ES-I3 (cell line): ENCODE measurements at regions not wholly inside any gene's neighbourhood (a gene's known extent, or its start where the extent isn't known, plus 50 kb on each side); places are given as distances from the start of the nearest gene placed in this dataset.
"Not testable (repeated sequence)": the region's sequence is repeated elsewhere in the genome, so short reads cannot be mapped to it uniquely, and the experiment has no call there.

Experiments
- H3K36me3 ChIP-seq: 2 replicates; pipeline ENCODE4 v1.6.1; 2013; ENCODE audit warnings: mild to moderate bottlenecking, low read length, control low read depth, moderate library complexity; ENCODE audit not compliant: insufficient read depth
- H3K4me1 ChIP-seq: 2 replicates; pipeline ENCODE4 v1.6.1; 2013; ENCODE audit warnings: mild to moderate bottlenecking, control low read depth, low read length; ENCODE audit not compliant: insufficient read depth
- H3K9ac ChIP-seq: 2 replicates; pipeline ENCODE4 v1.6.1; 2013; ENCODE audit warnings: low read depth, mild to moderate bottlenecking, low read length, moderate library complexity
- H3K9me3 ChIP-seq: 2 replicates; pipeline ENCODE4 v1.6.1; 2013; ENCODE audit warnings: mild to moderate bottlenecking, low read length, moderate library complexity; ENCODE audit not compliant: control insufficient read depth, insufficient read depth

DNA sequence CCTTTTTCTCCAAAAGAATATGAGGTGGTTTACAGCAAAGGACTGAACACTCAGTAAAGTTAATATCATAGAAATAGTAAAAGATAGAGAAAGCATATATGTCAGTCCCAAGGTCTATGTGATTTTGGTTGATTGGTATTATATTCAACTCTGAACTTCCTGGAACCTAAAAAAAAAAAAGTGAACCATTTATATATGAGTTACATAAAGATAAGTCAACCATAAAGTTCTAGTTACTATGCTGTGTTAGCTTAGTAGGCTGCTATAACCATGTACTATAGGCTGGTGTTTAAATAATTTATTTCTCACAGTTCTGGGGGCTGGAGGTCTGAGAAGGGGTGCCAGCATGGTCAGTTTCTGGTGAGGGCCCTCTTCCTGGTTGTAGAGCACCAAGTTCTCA is 475.6 kb downstream of the KLF12 start:
- H3K36me3 ChIP-seq, result no peaks in the 10 kb centered on the region
- no peak overlapping the region for H3K9ac ChIP-seq
- H3K4me1 ChIP-seq, result no peaks in the 10 kb centered on the region
- H3K9me3 ChIP-seq, result no peaks in the 10 kb centered on the region

DNA sequence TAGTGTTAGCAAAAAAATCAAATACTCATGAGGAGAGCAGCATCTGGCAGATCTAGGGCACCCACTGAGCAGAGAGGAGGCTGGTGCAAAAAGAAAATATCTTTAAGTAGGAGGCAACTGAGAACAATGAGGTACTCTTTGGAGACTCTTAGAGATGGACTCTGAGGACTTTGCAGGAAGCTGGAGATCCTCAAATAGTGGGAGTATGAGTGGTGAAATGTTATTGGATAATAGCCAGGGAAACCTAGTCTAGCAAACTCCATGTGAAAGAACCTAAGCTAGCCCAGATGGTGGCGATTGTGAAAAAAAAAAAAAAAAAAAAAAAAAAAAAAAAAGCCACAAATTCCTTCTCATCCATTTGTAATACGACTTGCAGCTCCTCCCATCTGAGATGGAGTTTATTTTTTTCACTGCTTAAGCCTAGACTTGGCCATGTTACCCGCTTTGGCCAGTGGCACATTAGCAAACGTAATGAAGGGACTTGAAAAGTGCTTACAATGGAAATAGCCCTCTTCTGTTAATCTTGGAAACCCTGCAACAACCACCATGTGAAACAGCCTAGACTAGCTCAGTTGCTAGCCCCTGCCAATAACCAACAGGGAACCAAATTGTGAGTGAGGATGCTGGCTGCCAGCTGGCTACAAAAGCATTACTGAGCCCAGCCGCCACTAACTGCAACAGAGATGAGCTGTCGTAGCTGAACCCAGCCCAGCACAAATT is 476.2 kb downstream of the KLF12 start:
- Histone ChIP-seq H3K9me3 (no peaks in the 10 kb centered on the region), H3K4me1 (no peaks in the 10 kb centered on the region), H3K36me3 (no peaks in the 10 kb centered on the region), H3K9ac (no peak overlapping the region)

DNA sequence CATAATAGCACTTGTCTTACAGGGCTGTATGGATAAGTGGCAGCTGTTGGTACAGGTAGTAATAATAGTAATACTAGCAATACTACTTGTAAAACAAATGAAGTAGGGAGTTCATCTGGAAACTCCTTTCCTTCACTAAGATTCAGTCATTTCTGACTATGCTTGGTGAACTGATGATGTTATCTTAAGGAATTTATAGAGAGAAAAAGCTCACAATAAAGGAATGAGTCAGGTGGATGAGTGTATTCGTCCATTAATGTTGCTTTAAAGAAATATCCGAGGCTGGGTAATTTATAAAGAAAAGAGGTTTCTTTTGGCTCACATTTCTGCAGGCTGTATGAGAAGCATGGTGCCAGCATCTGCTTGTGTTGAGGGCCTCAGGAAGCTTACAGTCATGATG is 477.3 kb downstream of the KLF12 start:
- Histone ChIP-seq H3K4me1 (no peaks in the 10 kb centered on the region), H3K36me3 (no peaks in the 10 kb centered on the region), H3K9ac (no peak overlapping the region), H3K9me3 (no peaks in the 10 kb centered on the region)

DNA sequence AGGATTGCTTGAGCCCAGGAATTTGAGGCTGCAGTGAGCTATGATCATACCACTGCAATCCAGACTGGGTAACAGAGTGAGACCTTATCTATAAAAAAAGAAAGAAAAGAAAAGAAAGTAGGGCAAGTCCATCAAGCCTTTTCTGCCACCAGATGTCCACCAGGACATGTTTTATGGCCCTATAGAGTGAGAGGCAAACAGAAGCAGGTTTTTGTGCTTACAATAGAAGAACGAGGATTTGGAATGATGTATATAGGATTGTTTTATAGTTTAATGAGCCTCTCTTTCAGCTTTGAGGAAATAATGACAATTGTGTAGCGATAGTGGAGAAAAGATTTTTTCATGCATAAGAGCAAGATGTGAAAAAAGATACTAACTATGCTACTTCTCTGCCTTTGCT is 480.5 kb downstream of the KLF12 start:
- Histone ChIP-seq H3K9ac (no peak overlapping the region), H3K9me3 (no peaks in the 10 kb centered on the region; the same call in 1 of the 2 replicates), H3K4me1 (no peaks in the 10 kb centered on the region), H3K36me3 (no peaks in the 10 kb centered on the region)

DNA sequence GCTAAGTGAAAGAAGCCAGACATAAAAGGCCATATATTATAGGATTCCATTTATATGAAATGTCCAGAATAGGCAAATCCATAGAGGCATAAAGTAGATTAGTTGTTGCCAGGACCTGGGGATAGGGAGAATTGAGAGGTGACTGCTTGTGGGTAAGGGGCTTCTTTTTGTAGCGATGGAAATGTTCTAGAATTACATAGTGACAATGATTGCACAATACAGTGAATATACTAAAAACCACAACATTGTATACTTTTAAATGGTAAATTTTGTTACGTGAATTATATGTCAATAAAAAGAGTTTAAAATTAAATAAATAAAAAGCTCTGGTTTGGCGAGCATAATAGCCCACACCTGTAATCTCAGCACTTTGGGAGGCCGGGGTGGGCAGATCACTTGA is 486.8 kb downstream of the KLF12 start:
- H3K4me1 ChIP-seq, result no peaks in the 10 kb centered on the region
- H3K36me3 ChIP-seq, result no peaks in the 10 kb centered on the region
- no peak overlapping the region for H3K9ac ChIP-seq
- H3K9me3 ChIP-seq, result no peaks in the 10 kb centered on the region; the same call in 1 of the 2 replicates

DNA sequence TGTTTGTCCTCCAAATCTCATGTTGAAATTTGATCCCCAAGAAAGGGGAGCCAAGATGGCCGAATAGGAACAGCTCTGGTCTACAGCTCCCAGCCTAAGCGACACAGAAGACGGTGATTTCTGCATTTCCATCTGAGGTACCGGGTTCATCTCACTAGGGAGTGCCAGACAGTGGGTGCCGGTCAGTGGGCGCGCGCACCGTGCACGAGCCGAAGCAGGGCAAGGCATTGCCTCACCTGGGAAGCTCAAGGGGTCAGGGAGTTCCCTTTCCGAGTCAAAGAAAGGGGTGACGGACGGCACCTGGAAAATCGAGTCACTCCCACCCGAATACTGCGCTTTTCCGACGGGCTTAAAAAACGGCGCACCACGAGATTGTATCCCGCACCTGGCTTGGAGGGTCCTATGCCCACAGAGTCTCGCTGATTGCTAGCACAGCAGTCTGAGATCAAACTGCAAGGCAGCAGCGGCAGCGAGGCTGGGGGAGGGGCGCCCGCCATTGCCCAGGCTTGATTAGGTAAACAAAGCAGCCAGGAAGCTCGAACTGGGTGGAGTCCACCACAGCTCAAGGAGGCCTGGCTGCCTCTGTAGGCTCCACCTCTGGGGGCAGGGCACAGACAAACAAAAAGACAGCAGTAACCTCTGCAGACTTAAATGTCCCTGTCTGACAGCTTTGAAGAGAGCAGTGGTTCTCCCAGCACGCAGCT is 493.6 kb downstream of the KLF12 start:
- H3K4me1 ChIP-seq, H3K36me3 ChIP-seq, H3K9me3 ChIP-seq, H3K9ac ChIP-seq: not testable (repeated sequence)

DNA sequence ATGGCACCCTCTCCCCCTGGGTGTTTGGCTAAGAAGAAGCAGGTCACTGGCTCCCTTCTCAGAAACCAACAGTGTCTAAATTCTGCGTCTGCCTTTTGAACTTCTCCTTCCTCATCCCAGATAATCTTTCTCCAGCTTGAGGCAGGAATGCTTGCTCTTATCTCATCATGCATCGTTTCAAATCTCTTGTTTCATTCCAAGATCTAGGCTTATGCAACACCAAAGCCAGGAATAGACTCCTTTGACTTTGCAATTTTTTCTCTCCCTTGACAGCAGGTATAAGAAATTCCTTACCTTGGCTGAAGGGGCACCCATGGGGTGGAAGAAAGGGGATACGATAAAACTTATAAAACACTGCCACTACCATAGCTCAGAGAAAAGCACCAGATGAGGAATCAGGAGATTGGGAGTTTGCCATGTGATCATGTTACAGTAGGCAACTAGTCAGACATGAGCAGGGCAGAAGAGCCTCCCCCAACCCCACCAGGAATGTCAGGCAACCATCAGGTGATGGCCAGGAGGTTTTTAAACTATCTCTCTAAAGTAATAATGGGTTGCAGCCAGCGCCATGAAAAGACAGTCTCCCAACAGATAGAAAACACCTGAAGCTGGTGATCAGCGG is 498.9 kb downstream of the KLF12 start:
- H3K9me3 ChIP-seq, result no peaks in the 10 kb centered on the region
- H3K36me3 ChIP-seq, result no peaks in the 10 kb centered on the region; the same call in 1 of the 2 replicates
- H3K4me1 ChIP-seq, result peaks cover 10% of the 10 kb centered on the region; the same call in 1 of the 2 replicates
- no peak overlapping the region for H3K9ac ChIP-seq

DNA sequence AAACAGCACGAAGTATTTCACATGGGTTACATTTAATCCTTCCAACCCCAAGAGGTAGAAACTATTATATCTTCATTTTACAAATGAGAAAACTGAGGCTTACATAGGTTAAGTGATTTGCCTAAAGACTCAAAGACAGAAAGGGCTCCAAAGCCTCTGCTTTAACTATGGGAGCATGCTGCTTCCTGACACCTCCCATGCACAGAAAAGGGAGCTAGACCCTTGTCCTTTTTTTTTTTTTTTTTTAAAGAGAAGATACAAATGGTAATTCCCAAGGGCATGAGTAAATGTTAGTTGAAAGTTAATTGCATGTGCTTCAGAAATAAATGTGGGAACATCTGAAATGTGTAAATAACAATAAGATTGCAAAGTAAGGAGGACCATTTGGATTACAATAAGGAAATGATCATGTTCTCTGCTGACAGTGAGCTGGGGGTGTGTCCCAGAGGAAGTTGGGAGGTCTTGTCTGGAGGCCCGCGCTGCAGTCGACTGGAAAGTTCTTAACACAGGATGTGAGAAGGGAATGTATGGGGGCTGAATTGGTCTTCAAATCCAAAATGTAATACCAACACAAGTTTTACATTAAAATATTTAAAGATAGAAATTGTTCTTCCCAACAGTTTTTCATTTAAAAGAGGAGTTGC is 500.3 kb downstream of the KLF12 start:
- H3K9ac ChIP-seq, result no peak overlapping the region
- peaks cover 10% of the 10 kb centered on the region; the same call in 1 of the 2 replicates for H3K4me1 ChIP-seq
- H3K36me3 ChIP-seq, result no peaks in the 10 kb centered on the region; the same call in 1 of the 2 replicates
- H3K9me3 ChIP-seq, result no peaks in the 10 kb centered on the region

DNA sequence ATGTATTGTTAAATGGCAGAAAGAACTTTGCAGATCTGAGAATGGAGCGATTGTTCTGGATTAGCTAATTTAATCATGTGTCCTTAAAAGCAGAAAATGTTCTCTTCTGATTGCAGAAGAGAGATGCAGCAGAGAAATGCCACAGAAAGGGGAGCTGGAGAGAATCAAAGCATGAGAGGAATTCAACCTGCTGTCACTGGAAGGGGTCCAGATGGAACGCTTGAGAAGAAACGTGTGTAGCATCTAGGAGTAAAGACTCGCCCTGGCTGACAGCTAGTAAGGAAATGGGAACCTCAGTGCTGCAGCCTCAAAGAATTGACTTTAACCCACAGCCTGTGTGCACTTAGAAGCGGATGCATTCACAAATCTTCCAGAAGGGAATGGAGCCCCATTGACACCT is 502.8 kb downstream of the KLF12 start:
- H3K9ac ChIP-seq, result no peak overlapping the region

DNA sequence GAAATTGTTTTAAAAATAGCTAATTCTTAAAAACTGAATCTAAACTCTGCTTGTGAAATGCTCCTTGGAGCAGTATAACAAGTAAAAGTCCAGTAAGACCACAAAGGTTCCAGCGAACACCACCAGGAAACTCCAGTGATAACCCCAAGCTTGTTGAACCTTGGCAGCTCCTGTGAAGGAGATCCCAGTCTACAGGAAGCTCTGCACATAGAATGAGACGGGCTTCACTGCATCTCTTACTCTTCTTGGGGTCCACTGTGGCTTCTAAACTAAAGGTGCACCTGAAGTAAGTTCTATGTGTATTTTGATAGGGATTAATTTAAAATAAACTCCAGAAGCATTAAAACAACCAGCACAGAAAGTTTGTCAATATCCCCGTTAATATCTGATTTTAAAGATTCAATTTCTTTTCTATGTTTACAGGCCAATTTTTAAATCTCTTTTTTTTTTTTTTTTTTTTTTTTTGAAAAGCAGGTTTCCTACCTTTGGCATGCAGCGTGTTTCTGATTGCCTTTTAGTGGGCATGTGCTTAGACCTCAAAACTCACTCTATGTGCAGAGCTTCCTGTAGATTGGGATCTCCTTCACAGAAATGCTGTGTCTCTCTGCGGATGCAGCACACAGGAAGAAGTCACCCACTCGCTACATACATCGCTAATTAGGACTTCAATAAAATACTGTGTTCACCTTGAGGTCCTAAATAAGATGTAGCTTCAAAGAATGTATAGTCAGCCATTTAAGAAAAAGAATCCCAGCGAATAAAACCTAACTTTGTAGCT is 508.5 kb downstream of the KLF12 start:
- Histone ChIP-seq H3K9me3 (no peaks in the 10 kb centered on the region), H3K4me1 (no peaks in the 10 kb centered on the region), H3K9ac (no peak overlapping the region), H3K36me3 (no peaks in the 10 kb centered on the region)

More for the DNA sequence above, 502.8 kb downstream of the KLF12 start:
- peaks cover 10% of the 10 kb centered on the region; the same call in 1 of the 2 replicates for H3K4me1 ChIP-seq
- H3K36me3 ChIP-seq, result no peaks in the 10 kb centered on the region; the same call in 1 of the 2 replicates
- H3K9me3 ChIP-seq, result no peaks in the 10 kb centered on the region

DNA sequence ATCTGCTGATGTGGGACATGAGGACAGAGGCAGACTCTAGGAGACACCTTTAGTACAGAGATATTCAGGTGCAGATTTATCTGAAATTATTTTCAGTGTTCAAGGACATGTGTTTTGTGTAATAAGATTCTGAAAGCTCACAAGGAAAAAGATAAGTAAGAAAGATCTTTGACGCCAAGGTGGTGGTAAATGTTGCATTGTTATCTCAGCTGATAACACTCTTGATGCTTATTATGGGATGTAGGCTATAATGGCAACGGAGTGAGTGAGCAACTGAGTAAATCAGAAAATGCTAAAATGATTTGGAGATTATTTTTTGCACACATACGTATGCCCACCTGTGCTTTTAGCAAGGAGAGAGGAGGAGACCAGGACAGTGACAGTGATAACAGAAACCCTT is 510.9 kb downstream of the KLF12 start:
- H3K36me3 ChIP-seq, result no peaks in the 10 kb centered on the region
- no peaks in the 10 kb centered on the region for H3K9me3 ChIP-seq
- H3K9ac ChIP-seq, result no peak overlapping the region
- peaks cover 8% of the 10 kb centered on the region; the same call in 1 of the 2 replicates for H3K4me1 ChIP-seq

DNA sequence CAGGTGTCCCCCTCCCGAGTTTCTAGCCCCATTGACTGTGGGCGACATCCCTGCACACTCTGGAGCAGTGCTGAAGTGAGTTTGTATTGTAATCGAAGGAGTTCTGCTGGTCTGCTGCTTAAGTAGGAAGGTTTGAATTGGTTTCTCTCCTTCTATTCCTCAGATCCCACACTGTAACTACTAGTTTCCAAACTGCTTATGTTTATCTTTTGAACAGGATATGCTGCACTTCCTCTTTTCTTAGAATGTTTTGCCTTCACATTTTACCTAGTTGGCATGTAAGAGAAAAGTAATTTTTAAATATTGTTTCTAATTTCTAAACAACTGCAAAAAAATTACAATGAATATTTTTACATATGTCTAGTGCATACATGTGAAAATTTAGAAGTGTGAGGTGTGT is 511.8 kb downstream of the KLF12 start:
- Histone ChIP-seq H3K9ac (no peak overlapping the region), H3K4me1 (peaks cover 9% of the 10 kb centered on the region; the same call in 1 of the 2 replicates), H3K9me3 (no peaks in the 10 kb centered on the region), H3K36me3 (no peaks in the 10 kb centered on the region)

DNA sequence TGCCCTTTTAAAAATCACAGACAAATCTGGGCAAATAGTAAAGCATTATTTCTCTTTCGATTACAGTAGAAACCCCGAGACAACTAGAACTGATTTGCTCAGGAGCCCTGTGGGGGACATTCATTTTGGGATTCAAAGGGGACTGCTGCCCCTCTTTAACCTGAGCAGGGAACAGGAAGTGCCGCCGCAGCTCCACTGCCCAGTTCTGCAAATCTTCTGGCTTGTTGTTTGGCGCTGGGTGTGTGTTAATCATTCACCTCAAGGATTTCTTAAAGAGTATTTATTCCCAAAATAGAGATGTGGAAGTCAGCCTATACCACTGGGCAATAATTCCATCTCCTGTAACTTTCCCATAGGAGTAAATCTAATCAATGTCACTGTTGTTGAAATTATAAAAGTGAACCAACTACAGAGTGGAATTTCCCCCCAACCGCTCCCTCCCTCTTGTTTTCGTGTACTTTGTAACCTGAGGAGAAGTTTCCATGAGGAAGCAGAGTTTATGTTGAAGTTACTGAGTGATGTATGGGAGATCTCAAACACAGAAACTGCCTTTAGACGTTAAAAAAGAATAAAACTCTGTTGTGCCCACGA is 515.8 kb downstream of the KLF12 start:
- Histone ChIP-seq H3K9me3 (no peaks in the 10 kb centered on the region), H3K4me1 (peaks cover 9% of the 10 kb centered on the region; the same call in 1 of the 2 replicates)

More for the DNA sequence above, 515.8 kb downstream of the KLF12 start:
- Histone ChIP-seq H3K36me3 (no peaks in the 10 kb centered on the region), H3K9ac (no peak overlapping the region)
